AG08395 (cell line): ENCODE measurements at regions not wholly inside any gene's neighbourhood (a gene's known extent, or its start where the extent isn't known, plus 50 kb on each side); places are given as distances from the start of the nearest gene placed in this dataset.

Experiments used
- DNase-seq: peaks from one replicate; pipeline ENCODE4 v3.0.0; 2012; ENCODE audit warnings: mixed read lengths, low spot score

DNA sequence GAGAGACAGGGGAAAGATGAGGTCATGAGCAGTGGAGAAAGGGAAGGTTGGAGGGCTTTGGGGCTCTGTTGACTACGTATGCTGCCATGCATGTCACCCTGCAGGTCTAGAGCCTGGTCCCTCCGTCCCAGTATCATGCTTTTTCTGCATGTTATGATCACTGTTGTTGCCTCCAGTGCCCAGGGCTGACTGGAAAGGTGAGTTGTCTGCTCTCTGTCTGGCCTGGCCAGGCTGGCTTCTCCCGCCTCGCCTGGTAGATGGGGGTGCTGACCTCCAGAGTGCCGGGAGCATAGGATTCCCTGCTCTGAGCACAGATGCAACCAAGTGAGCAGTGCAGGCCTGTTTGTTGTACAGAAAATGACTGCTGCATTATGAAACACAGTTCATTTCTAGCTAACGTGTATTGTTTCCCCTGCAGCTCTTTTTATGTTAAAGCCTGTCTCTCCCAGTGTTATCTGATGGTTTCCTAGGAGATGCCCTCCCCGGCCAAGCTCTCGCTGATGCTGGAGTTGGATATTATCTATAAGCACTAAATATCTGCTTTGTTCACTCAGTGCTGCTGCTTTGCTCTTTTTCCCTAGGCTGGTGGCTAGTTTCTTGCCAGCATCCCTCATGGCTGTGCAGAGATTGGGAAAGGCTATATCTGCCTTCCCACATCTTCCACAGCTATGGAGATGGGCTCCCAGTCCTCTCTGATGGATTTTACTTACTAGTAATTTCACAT is 158.2 kb downstream of the TDRD15 start:
- no peak for DNase-seq

DNA sequence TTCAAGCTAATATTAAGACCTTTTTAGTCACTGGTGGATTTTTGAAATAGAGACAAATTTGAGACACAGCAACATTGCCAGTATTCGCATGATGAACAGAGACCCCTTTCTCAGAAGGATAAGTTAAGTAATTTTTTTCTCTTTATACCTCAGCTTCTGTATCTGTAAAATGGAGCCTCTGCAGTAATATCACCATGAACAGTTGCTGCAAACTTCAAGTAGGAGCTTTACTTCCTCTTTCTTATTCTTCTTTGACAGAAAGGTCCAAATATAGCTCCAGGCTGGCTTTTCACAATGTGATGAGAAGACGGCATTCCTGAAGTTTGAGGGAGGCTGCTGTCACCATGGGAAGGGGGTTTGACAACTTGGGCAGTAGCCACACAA is 158.7 kb downstream of the TDRD15 start:
- DNase-seq: no peak

DNA sequence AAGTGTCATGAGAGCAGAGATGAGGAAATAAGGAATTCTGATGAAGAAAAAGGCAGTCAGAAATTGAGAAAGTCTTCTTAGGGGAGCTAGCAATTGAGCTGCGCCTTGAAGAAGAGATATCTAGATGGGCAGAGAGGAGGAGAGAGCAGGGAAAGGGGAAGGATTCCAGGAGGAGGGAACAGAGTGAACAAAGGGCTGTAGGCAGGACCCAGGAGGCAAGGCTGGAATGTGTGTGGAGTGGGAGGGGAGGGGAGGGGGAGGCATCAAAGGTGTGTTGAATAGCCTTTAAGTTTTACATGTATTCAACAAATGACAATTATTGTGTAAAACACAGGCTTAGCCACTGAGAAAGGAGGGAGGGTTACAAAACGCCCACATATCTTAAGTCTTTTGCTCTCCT is 164.5 kb downstream of the TDRD15 start:
- no peak for DNase-seq

DNA sequence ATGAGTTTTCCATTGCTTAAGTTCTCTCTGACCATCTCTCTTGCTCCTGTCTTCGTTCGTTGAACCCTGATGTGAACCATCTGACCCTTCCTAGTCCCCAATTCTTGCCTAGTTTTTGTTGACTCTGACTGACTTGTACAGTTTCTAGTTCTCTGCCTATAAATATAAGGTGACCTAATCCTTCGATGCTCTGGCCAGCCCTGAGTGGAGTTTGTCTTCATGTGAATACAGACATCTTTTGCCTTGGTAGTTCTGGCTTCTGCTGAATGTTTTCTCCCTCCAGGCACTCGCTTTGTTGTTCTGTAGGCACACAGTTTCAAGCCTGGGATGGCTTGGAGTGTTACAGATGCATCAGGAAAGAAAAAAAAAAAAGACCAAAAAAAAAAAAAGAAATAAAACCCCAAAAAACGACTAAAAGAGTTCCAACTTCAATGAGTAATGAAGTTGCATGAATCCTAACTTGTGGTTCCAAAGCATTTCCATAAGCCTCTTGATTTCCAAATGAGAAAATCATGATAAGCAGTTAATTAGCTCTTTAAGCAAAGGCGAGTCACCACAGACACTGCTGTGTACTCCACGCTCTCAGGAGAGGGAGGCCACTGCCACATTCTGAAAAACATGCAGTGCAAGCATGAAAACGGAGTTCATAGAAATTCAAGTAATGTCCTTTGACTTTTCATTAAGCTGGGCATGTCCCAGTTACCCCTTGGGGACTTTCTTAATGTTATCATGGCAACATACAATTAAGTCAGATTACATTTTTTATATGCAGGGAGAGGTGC is 165.2 kb downstream of the TDRD15 start:
- DNase-seq: no peak

DNA sequence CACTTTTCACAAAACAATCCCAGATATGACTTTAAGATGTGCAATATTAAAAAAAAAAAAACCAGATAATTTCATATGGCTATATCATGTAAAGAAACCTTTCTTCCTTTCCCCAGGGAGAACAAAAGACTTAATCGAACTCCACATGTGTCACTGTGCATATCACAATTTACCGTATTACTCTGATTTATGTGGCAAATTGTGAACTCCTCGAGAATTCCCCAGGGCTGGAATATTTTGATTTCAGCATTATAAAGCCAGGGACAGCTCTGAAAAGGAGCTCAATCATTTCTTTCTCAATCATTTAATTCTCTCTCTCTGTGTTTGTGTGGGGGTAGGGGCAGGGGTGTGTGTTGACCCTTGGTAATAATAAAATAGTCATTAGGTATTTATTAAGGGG is 165.8 kb downstream of the TDRD15 start:
- DNase-seq: no peak

DNA sequence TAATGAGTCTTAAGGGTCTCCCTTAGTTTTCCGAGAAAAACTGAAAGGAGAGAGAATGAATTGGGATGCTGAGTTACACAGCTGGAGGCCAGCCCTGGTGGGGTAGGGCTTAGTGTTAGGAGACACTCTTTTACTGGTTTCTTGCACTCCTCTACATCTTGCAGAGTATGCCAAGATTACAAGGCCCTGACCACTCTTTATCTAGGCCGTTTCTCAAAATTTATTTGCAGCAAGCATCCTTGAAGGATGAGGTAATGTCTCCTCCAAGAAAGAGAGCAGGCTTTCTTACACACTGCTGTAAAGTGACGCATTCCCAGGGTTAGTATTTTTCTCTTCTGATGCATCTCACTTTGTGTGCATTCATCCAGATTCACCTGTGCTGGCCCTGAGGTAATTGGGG is 166.2 kb downstream of the TDRD15 start:
- DNase-seq: no peak

DNA sequence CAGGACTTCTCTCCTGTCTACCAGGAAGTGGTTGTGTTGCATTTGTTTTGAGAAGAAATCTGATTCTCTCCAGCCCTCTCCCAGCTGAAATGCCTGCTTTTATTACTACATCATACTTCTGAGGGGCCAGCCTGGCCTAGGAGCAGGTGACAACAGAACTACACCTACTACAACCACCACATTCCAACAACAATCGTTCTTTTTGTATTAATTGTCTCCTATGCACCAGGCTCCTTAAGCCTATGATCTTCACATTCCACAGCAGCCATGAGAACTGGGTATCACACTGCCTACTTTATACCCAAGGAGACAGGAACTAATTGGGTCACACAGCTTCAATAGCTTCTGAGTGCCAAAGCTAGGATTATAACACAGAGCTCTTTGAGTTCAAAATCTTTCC is 167.7 kb downstream of the TDRD15 start:
- DNase-seq: no peak

DNA sequence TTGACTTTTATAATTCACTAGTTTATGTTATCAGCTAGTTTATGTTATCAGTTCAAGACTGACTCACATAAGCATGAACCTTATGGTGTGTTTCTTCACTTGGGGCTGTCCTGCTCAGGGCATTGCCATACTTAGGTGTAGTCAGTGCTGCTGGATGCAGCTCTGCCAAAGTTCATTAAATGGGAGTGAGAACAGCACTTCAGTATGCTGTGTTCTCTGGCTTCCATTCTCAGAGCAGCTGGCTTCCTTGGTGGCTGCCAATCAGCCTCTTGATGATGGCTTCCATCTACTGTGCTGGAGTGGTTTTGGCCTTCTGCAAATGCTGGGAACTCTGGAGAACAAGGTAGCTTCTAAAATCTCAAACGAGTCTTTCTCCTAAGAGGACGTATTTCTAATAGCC is 170.7 kb downstream of the TDRD15 start:
- DNase-seq: no peak

DNA sequence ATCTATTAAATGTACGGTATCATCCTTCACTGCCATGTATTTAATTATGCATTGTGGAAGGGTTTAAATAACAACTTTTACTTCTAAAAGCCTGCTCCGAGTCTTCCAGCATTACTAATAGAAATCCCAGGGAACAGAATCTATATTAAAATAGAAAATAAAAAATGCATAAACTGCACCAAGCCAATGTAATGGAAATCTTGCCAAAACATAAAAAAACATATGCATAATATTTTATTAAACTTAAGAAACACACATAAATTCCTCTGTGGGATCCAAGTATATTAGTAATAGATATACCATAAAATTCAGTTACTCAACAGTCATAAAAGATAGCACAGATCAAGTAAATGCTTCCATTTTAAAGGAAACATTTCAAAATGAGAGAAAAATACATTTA is 175.6 kb downstream of the TDRD15 start:
- no peak for DNase-seq

DNA sequence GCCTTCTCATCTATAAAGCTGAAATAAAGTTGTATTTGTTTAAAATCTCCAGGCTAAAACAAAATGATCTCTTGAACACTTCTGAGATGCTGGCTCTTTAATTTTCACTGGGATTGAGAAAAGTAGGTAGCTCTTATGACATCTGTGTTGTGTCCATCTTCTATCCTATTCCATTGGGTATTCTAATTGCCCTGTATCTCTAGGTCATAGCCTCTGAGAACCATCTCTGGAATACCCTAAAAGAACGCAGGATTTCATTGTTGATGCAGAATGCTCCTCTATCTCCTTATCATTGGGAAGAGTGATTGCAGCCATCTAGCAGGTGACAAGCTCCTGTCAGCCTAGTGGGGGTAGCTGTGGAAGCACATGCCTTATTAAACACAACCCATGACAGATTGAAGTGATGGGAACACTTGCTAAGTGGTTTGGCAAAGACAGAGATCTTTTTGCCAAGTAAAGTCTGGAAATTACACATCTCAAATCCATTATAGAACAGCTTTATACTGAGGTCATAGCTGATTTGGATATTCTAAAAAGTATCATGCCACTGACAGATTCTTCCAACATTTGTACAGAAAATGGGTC is 178.2 kb downstream of the TDRD15 start:
- DNase-seq: no peak

DNA sequence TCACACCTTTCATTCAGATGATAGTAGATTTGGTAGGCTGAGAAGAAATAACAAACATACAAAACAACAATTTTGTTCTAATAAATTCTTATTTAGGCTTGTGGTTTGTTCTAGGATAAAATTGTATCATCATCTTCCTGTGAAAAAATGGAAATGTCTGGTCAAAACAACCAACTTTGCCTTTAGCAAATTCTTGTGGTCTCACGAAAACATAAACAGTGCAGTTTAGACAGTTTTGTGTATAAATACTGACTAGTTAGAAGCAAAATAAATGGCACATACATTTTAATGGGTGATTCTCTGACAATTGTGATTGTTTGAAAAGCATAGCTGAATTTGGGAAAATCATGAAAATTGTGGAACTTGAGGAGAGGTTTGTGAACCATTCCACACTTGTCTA is 180.1 kb downstream of the TDRD15 start:
- DNase-seq: no peak

DNA sequence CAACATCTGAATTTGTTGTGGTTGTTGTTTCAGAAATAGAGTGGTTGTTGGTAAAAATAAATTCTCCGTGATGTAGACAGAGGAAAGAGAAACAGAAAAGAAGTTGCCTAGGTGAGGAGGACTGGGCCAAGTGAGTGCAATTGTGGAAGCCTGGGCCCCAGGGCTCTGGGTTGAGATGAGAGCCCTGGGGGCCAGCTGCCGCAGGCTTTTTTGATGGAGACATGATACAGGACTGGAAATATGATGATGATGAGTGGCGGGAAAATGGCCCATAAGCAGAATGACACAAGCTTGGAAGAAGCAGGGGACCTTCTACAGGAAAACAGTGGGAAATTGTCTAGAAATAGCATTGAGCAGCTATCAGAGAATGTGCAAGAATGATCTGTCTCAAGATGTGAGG is 181.8 kb downstream of the TDRD15 start:
- DNase-seq: no peak

DNA sequence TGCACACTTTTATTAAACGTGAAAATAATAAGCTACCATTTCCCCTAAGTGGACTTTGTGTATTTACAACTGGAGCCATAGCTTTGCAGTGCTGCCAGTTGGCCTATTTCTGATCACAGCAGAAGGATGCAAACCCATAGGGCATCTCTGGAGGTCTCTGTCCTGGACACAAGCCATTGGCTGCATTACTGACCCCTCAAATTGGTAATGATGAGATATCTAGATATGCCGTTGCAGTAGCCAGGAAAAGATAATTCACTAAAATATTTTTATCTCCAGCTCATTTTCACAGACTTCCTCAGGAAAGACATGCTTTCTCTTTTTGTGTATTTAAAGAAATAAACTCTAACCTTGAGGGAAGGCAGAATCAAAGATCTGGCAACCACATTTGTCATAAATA is 182.5 kb downstream of the TDRD15 start:
- no peak for DNase-seq

DNA sequence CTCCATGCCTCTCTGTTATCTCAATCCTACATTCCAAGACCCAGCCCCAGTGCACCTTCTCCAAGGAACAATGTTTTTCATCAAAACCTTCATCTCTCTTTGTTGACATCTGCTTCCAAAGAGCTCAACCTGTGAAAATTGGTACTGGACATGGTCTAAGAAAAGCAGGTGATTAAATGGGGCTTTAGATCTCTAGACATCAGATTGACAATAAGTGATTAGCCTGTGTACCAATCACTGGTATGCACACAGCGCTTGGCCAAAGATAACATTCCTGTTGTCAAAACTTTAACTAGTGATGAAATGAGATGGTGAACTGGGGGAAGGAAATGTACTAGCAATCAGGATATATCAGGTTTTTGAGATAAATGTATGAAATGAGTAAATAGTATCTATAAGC is 183.3 kb downstream of the TDRD15 start:
- DNase-seq: no peak

DNA sequence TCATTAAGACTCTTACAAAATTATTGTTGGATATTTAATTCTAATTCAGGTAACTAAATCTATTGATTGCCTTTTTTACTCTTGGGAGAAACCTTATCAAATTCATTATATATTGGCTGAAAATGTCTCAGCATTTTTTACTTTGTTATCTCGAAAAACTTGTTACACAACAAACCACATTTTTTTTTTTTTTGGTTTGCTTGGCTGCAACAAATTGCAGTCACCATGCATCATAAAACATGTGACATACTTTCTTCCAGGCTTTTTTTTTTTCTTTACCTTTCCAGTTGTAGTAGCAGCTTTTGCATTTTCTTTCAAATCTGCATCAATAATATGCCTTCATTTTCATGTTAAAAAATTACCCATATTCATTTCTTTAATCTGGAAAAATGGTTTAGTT is 186.7 kb downstream of the TDRD15 start:
- DNase-seq: no peak

DNA sequence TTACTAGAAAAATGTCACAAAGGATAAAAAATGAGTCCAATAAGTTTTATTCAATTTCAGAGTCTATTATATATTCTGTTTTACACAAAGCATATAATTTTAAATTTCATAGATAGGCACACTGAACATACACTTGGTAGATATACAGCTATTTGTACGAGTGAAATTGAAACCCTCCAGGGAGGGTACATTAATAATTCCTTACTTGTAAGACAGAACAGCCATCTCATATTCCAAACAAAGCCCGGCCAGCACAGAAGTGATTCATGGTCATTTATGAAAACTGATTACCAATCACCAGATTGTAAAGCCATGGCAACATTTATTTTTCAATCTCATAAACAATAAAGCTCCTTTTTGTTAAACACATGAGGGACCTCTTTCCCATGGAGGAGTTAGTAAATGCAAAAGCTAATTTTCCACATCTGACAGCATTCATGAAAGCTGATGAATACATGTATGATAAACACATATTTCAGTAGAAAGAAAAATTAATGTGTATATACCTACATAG is 190.6 kb downstream of the TDRD15 start:
- no peak for DNase-seq

DNA sequence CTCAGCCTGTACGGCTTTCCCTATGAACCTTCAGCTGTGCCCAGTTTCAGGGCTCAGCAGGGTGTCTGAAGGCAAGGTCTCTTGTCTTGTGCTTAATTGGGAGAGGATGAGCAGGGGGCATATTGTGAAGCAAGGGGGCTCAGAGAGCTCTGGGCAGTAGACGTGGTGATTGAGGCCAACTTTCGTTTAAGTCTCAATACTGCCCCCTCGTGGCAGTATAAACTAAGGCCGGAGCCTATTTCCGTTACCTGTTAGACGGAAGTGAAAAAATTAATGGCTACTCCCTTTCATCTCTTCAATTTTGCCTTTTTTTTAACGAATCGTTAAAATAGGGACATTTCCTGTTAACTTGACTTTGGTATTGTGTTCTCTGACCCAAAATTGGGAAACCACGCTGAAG is 193.4 kb downstream of the TDRD15 start:
- no peak for DNase-seq

DNA sequence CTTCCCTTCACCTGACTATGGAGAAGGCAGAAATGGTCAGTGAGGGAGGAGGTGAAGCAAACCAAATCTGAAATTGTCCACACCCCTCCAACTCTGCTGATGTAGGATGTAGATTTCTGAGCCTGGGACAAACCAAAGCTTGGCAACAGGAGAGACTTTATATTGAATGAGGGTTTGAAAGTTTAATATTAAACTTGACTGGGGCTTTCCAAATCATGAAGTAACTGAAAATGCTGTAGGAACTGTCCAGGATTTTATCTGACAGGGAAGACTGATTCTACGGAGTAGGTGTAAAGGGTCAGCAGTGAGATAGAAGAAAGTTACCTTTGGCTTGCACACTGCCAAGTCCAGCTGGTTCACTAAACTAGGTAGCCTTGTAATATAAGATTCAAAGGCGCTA is 194.5 kb downstream of the TDRD15 start:
- DNase-seq: no peak

DNA sequence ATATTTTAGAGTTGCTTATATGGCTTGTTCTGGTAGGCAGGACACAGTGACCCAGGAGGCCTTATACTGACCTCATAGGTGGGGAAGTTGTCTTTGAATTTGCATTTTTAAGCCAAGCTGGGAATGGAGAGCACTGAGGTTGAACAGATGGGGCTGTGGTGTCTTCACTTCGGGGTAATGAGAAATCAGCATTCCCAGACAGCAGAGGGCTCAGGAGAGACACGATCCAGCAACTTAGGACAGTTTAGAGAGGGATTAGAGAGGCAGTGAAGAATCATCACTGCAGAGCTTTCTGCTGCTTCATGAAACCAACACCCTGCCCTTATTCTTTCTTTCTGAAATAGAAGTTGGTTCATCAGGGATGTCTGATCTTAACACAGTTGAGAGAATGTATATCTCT is 202.4 kb downstream of the TDRD15 start:
- no peak for DNase-seq

DNA sequence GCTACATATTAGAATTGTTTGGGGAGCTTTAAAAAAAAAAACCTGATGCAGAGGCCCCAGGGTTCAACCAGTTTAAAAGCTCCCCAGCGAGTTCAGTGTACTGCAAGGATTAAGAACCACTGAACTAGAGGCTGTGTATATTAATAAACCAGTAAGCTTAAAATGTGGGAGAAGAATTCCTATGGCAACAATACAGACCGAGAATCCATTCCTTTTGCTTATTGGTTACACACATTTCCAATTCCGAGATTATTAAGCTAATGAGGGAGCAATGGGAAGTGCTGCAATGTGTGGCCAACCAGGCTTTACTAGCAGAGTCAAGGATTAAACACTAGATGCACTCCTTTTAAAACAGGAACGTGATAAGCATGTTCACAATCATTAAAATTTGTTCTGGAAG is 204.4 kb downstream of the TDRD15 start:
- DNase-seq: no peak

DNA sequence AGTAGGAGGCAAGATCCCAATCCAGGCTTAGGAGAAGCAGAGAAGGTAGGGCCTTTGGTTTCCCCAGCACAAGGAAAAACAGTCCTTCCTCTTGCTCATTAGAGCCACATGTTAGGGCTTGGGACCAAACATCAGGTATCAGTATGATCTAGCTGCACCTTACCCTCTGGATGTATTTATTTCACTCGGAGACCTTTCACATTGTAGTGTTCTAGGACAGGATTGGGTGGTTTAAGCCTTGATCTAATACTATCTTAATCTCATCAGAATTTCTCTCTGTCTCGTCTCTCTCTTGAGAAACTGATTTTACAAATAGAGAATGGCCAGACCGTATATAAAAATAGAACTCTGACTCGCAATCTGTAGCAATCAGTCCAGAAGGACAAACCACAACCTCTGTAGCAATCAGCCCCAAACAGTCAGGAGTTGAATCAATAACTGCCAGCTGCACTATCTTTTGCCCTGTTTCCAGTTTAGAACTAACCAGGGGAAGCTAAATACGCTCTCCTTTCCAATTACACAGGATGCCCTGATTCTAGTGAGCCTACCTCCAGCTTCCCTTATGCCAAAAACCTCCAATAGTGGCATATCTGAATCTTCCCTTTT is 207.1 kb downstream of the TDRD15 start:
- no peak for DNase-seq

DNA sequence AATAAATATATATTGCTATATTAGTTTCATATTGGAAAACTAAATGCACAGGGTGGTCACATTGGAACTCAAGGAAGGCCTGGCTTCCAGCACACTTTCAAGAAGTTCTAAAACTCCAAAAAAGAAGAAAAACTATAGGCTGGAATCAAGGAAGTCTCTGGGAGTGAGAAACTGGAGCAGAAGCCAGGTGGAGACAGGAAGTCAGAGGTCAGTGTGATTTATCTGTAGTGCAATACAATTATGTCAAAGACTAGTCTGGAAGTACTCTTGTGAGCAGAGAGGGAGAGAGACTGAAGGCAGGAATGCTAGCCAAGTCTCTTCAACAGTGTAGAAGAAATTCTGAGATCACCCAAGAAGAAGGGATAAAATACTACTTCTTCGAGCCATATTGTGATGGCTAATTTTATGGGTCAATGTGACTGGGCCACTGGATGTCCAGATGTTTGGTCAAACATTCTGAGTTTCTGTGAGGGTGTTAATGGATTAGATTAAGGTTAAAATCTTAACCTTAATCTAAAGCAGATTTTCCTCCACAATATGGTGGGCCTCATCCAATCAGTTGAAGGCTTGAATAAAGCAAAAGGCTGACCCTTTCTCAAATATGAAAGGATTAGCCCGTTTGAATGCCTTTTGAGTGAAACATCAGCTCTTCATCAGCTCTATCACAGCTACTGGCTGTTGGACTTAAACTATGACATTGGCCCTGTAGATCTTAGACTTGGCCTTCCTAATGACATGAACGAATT is 208.0 kb downstream of the TDRD15 start:
- no peak for DNase-seq
